OCI-LY1 (cell line): ENCODE measurements at regions not wholly inside any gene's neighbourhood (a gene's known extent, or its start where the extent isn't known, plus 50 kb on each side); places are given as distances from the start of the nearest gene placed in this dataset.

Experiments
- H2AFZ ChIP-seq: fragments of 200-600 bp; sonication (generic), shearing (Covaris generic); 2 replicates; pipeline ENCODE4 v1.6.0; 2014; ENCODE audit warnings: antibody characterized with exemption, mild to moderate bottlenecking, low read length
- H3F3A ChIP-seq: fragments of 200-600 bp; sonication (generic), shearing (Covaris generic); 2 replicates; pipeline ENCODE4 v1.6.0; 2014; ENCODE audit warnings: mild to moderate bottlenecking, antibody characterized with exemption, low read length, moderate library complexity; ENCODE audit not compliant: insufficient read depth
- H3K27ac ChIP-seq: fragments of 200-600 bp; sonication (generic); 2 replicates; pipeline ENCODE4 v1.5.1; 2014; ENCODE audit warnings: low read length, mixed run types, mild to moderate bottlenecking, low read depth; ENCODE audit not compliant: poor library complexity, severe bottlenecking
- H3K27me3 ChIP-seq: fragments of 200-600 bp; sonication (generic); 2 replicates; pipeline ENCODE4 v1.6.0; 2014; ENCODE audit warnings: antibody characterized with exemption, mild to moderate bottlenecking, low read length, moderate library complexity; ENCODE audit not compliant: insufficient read depth
- H3K36me3 ChIP-seq: fragments of 200-600 bp; sonication (generic); 2 replicates; pipeline ENCODE4 v1.6.1; 2014; ENCODE audit warnings: mild to moderate bottlenecking, antibody characterized with exemption, low read length, moderate library complexity, mixed read lengths; ENCODE audit not compliant: insufficient read depth
- H3K4me1 ChIP-seq: fragments of 200-600 bp; sonication (generic); 2 replicates; pipeline ENCODE4 v1.5.1; 2014; ENCODE audit warnings: mild to moderate bottlenecking, low read length, moderate library complexity; ENCODE audit not compliant: insufficient read depth, severe bottlenecking
- H3K4me2 ChIP-seq: fragments of 200-600 bp; sonication (generic), shearing (Covaris generic); 2 replicates; pipeline ENCODE4 v1.6.1; 2014; ENCODE audit warnings: low read length
- H3K4me3 ChIP-seq: fragments of 200-600 bp; sonication (generic); 2 replicates; pipeline ENCODE4 v1.5.1; 2014; ENCODE audit warnings: low read length, low read depth, mild to moderate bottlenecking, mixed read lengths; ENCODE audit not compliant: poor library complexity, severe bottlenecking
- H3K79me2 ChIP-seq: fragments of 200-600 bp; shearing (Covaris generic); 2 replicates; pipeline ENCODE4 v1.6.1; 2016; ENCODE audit warnings: mixed run types, low read length, mixed read lengths; ENCODE audit not compliant: insufficient read depth
- H3K9ac ChIP-seq: fragments of 200-600 bp; sonication (generic), shearing (Covaris generic); 2 replicates; pipeline ENCODE4 v1.6.1; 2014; ENCODE audit warnings: mild to moderate bottlenecking, low read length, mixed read lengths
- H3K9me2 ChIP-seq: fragments of 200-600 bp; sonication (generic), shearing (Covaris generic); 2 replicates; pipeline ENCODE4 v1.6.1; 2014; ENCODE audit warnings: low read depth, mild to moderate bottlenecking, low read length, mixed read lengths
- H3K9me3 ChIP-seq: fragments of 200-600 bp; shearing (Covaris generic); 2 replicates; pipeline ENCODE4 v1.6.1; 2014; ENCODE audit warnings: low read length, mixed read lengths
- H4K20me1 ChIP-seq: fragments of 200-600 bp; sonication (generic), shearing (Covaris generic); 2 replicates; pipeline ENCODE4 v1.6.0; 2016; ENCODE audit warnings: mild to moderate bottlenecking, low read length; ENCODE audit not compliant: insufficient read depth
- EZH2 ChIP-seq: fragments of 200-600 bp; sonication (generic), shearing (Covaris generic); IDR thresholded peaks from 2 replicates; pipeline ENCODE4 v1.8.0; 2017; ENCODE audit warnings: borderline replicate concordance, mixed run types, mild to moderate bottlenecking, antibody characterized with exemption, low read length, moderate library complexity, mixed read lengths
- TF ChIP-seq, protein P1 (sequence below): fragments of 200-600 bp; sonication (generic), shearing (Covaris generic); IDR thresholded peaks from 2 replicates; pipeline ENCODE4 v1.5.1; 2017; ENCODE audit warnings: mild to moderate bottlenecking, antibody characterized with exemption, low read length, moderate library complexity, mixed read lengths

DNA sequence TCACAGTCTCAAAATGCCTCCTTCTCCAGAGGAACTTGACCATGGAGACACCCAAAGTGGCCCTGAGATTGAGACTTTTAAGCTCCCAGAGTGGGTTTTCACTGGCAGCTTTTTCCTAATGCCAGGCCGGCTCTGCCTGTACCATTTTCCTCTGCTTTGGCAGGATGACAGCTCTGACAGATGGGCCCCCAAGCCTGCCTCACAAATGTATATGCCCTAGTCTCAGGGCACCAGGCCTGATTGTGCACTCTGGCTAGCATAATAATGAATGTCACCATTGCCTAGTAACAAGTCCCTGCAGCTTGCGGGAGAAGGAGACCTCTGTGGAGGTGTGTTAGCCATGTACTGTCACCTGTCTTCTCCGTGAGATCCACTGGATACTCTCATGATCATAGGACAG is 772.8 kb upstream of the TSPY4 start:
- H3K36me3 ChIP-seq: no peaks in the 10 kb centered on the region
- H3K79me2 ChIP-seq: no peaks in the 10 kb centered on the region
- H3F3A ChIP-seq: no peaks in the 10 kb centered on the region
- no peaks in the 10 kb centered on the region for H3K9me2 ChIP-seq
- no peak overlapping the region for H3K27ac ChIP-seq
- H3K9ac ChIP-seq: no peak overlapping the region
- H3K4me3 ChIP-seq: no peak overlapping the region
- H2AFZ ChIP-seq: no peak overlapping the region
- H3K27me3 ChIP-seq: no peaks in the 10 kb centered on the region
- no peaks in the 10 kb centered on the region for H3K9me3 ChIP-seq
- H3K4me2 ChIP-seq: no peak overlapping the region
- TF ChIP-seq, protein P1, sequence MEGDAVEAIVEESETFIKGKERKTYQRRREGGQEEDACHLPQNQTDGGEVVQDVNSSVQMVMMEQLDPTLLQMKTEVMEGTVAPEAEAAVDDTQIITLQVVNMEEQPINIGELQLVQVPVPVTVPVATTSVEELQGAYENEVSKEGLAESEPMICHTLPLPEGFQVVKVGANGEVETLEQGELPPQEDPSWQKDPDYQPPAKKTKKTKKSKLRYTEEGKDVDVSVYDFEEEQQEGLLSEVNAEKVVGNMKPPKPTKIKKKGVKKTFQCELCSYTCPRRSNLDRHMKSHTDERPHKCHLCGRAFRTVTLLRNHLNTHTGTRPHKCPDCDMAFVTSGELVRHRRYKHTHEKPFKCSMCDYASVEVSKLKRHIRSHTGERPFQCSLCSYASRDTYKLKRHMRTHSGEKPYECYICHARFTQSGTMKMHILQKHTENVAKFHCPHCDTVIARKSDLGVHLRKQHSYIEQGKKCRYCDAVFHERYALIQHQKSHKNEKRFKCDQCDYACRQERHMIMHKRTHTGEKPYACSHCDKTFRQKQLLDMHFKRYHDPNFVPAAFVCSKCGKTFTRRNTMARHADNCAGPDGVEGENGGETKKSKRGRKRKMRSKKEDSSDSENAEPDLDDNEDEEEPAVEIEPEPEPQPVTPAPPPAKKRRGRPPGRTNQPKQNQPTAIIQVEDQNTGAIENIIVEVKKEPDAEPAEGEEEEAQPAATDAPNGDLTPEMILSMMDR: no peak
- H3K4me1 ChIP-seq: no peaks in the 10 kb centered on the region
- no peaks in the 10 kb centered on the region for H4K20me1 ChIP-seq

DNA sequence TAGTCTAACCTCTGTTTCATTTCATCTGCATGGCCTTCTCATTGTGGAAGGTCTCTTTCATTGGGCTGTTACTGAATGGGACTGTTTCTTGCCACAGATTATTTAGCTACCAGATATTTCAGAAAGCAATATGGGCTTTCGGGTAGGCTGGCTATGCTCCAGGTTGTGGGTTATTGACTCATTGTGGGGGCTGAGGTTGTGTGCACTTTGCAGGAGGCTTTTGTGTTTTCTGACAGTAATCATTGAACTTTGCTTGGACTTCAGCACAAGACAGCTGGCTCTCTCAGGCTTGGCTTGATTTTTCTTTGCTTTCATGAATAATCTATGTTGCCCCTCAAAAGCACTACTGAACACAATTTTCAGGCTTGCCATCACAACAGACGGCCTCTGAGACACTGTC is 771.1 kb upstream of the TSPY4 start:
- Histone ChIP-seq H3K36me3 (no peaks in the 10 kb centered on the region), H4K20me1 (no peaks in the 10 kb centered on the region), H3K9me3 (no peaks in the 10 kb centered on the region), H3K27me3 (no peaks in the 10 kb centered on the region), H3K9ac (no peak overlapping the region), H3F3A (no peaks in the 10 kb centered on the region), H3K4me1 (no peaks in the 10 kb centered on the region), H3K4me2 (no peak overlapping the region), H3K9me2 (no peaks in the 10 kb centered on the region), H3K79me2 (no peaks in the 10 kb centered on the region), H3K4me3 (no peak overlapping the region), H2AFZ (no peak overlapping the region), H3K27ac (no peak overlapping the region)
- TF ChIP-seq EZH2: no peak
- TF ChIP-seq, protein P1: no peak

DNA sequence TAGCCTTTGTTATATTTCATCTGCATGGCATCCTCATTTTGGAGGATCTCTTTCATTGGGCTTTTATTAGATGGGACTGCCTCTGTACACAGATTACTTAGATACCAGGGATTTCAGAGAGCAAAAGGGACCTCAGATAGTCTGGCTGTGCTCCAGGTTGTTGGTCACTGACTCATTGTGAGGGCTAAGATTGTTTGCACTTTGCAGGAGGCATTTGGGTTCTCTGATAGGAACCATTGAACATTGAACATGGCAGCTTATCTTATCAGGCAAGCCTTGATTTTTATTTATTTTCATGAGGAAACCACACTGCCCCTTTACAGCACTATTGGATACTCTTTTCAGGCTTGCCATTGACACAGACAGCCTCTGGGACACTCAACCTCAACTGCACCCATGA is 766.9 kb upstream of the TSPY4 start:
- H3F3A ChIP-seq: no peaks in the 10 kb centered on the region
- H3K27ac ChIP-seq: no peak overlapping the region
- H4K20me1 ChIP-seq: no peaks in the 10 kb centered on the region

More for the DNA sequence above, 766.9 kb upstream of the TSPY4 start:
- Histone ChIP-seq H3K9me3 (no peaks in the 10 kb centered on the region), H3K79me2 (no peaks in the 10 kb centered on the region), H2AFZ (no peak overlapping the region), H3K4me2 (no peak overlapping the region), H3K4me1 (no peaks in the 10 kb centered on the region), H3K4me3 (no peak overlapping the region), H3K9me2 (no peaks in the 10 kb centered on the region), H3K27me3 (no peaks in the 10 kb centered on the region), H3K36me3 (no peaks in the 10 kb centered on the region), H3K9ac (no peak overlapping the region)
- TF ChIP-seq EZH2: no peak
- TF ChIP-seq, protein P1: no peak
